ENCODE measurements at regions not wholly inside any gene's neighbourhood (a gene's known extent, or its start where the extent isn't known, plus 50 kb on each side); places are given as distances from the start of the nearest gene placed in this dataset.

GRCh38 chr6:134478764-134479399, 161.0 kb upstream of the SGK1 start:
- DNase-seq = peak; percentile 10

GRCh38 chr6:134477991-134478635, 160.2 kb upstream of the SGK1 start:
- DNase-seq = no peak

DNA sequence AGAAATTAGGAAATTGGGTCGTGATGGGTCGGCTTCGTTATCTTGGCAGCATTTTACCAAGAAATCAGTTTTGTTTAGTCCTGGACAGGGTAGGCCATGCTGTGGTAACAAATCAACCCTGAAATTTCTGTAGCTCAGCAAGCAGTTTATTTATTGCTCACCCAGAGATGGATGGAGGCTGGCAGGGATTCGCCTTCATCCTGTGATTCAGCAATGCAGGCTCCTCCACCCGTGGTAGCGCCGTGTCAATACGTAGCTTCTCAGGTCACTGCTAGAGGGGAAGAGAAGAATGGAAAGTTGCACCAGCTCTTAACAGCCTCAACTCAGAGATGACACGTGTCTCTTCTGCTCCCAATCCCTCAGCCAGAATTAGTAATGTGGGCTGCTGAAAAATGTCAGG, 157.0 kb upstream of the SGK1 start:
- DNase-seq = no peak

DNA sequence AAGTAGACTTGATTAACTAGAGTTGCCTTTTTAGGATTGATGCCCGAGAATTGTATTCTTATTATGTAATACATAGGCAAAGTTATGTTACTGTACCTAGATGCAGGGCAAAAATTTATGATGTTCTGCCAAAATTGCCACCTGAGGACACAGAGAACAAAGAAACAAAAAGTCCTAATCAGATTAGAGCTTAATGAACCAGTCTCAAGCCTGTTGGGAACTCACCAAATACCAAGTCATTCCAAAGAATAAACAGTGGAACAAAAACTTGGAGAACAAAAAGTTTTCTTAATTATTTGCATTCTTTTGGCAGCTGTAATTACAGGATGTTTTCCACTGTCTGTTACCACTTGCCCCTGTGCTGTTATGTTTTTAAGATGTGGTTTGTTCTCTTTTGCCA, 154.7 kb upstream of the SGK1 start:
- DNase-seq = no peak

- no peak for DNase-seq
These were observed 154.1 kb upstream of the SGK1 start for GRCh38 chr6:134472046-134472445.

DNA sequence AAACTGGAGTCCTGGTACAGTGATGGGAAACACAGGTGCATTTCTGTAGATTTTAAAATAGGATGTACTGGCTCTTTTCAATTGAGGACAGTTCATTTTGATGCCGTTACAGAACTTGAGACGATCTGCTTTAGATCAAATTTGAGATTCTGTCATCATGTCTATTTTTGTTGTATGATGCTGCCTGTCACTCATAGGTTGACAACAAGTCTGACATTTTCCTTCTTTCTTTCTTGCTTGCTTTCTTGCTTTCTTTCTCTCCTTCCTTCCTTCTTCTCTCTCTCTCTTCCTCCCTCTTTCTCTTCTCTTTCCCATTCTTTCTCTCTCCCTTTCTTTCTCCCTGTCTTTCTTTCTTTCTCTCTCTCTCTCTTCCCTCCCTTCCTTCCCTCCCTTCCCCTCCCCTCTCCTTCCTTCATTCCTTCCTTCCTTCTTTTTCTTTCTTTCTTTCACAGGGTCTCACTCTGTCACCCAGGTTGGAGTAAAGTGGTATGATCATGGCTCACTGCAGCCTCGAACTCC, 152.6 kb upstream of the SGK1 start:
- no peak for DNase-seq

DNA sequence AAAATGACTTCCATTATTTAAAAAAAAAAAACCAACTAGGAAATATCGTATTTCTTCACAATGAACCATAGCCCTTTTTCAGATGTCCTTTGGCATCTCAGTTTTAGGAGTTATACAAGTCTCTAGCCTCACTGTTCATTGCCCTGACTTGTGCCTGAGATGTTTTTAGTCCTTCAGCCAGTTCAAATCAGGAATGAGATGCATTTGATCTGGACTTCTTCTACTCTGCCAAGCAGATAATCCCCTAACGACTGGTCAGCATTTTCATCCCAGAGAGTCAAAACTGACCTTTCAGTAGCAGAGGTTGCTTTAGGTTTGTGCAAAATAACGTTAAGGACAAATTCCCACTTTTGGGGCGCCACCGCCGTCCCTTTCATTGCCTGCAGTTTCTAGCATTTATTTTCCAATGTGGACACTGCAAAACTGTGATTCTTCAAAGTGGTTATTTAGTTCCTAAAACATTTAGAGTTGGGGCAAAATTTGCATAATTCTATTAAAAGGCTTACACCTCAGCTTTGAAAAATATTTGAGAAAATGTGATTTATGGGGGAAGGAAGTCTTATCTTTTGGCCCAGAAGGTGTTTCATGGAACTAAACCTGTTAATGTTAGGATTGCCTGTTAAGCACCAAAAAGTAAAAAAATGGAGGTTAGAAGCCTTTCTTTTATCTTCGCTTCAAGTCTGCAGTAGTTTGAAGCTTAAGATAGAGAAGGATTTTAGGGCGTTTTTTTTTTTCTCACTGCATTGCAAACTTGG, 152.0 kb upstream of the SGK1 start:
- no peak for DNase-seq

DNA sequence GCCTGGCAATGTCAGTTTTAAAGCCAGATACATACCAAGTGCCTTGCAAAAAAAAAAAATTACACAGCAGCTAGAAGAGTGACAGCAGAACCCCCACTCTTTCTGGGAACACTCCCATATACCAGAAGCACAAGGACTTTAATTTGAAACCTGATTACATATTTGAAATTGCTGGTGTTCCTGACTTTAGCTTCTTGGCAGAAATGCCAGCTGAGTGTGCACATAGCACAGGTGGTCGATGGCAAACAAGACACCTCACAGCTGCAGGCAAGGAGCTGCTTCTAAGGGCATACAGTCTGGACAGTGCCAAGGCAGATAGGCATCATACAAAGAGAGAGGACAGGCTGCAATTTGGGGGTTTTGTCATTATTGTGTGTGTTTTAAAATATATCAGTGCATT, 150.7 kb upstream of the SGK1 start:
- no peak for DNase-seq

DNA sequence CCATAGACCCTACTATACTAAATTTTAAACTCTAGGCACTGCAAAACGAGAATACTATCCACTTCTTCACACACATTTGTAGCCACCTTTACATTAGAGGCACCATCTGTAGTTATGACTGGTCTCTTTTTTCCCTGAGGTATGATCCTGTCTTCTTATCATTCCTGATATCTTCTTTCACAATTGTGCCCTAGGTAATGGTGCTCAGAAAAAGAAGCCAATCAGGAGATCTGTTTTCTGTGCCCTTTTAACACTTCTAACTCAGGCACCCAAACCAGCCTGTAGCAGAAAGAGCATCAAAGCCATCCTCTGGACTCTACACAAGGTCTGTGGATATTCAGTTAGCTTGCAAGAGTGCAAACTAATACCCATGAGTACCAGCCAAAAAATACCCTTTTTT, 149.7 kb upstream of the SGK1 start:
- DNase-seq = no peak

DNA sequence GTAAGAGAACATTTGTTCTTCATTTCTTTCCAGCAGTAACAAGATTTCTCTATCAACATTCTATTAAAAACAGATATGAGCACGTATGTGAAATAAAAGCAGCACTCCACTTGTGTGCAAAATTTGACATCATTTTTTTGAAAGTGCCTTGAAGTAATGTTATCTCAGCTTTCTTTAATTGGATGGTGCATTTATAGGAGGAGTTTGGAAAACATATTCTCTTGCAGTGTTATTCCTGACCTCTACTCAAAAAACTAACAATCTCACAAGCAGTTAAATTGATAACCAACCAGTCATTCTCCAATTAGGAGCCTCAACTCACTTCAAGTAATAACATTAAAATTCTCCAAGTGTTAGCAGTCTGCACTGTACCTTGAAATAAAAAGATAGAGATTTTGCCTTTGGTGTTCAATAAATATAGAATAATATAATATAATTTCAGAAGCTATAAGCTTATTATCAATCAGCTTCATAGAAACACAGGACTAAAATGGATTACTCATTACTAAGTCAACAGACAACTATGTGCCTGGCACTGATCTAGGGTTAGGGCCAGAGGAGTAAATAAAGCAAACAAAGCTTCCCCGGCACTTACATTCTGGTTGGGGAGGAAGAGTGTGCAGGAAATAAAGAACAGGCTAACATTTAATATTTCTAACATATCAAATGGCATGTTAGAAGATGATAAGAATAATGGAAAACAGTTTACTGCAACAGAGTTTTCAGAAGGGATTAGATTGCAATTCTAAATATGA, 149.0 kb upstream of the SGK1 start:
- no peak for DNase-seq

GRCh38 chr6:134464690-134465411, 146.9 kb upstream of the SGK1 start:
- no peak for DNase-seq

DNA sequence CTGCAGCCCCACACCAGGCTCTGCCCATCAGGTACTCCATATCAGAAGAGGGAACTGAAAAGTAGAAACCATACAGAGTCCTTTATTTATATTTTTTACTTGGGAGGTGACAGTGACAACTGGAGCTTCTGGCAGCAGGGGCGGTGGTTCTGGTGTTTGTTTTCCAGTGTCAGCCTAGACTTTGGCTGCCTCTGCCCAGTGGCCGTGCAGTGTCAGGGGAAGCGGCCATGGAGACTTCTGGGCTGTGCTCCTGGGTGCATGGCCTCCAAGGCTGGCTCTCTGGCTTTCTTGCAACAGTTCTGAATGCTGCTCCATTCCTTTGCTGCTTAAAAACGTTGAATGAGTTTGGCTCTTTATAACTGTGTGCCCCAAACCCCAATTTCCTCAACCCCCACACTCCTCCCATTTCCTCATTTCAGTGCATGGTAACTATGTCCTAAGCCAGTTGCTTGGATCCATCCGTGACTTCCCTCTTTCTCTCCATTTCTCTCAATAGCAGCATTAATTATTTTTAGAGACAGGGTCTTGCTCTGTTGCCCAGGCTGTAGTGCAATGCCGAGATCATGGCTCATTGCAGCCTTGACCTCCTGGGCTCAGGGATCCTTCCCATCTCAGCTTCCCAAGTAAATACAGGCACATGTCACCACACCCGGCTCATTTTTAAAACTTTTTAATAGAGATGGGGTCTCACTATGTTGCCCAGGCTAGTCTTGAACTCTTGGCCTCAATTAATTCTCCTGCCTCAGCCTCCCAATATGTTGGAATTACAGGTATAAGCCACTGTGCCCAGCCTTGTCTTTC, 141.1 kb upstream of the SGK1 start:
- no peak for DNase-seq

- no peak for DNase-seq
These were observed 140.0 kb upstream of the SGK1 start for GRCh38 chr6:134457941-134458340.

DNA sequence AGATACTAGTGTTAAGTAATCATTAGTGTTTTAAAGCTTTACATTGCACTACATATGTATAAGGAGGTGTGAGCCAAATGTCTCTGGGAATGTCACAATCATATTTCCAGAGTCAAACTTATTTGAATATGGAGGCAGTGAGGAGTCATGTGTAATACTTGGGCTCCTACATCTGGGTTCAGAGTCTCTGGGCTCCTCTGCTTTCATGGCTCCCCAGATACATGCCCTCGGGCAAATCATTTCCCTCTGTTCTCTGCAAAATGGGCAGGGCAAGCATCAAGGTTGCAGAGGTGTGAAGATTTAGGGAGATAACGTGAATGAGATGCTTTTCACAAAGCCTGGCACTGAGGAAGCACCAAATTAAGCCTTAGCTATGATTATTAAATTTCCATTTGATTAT, 138.3 kb upstream of the SGK1 start:
- peak; percentile 20 for DNase-seq

DNA sequence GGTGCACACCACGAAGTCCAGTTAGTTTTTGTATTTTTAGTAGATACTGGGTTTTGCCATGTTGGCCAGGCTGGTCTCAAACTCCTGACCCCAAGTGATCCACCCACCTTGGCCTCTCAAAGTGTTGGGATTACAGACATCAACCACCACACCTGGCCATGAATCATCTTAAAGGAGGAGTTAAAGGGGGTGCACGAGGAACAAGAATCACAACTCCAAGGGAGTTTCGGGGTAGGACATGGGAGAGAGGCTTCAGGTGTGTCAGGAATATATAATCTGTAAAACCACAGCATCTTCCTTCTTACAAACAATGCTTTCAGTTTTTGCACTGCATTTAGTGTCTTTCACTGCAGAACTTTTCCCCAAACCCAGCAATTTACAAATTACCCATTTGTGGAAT, 137.4 kb upstream of the SGK1 start:
- no peak for DNase-seq

GRCh38 chr6:134454794-134455193, 136.9 kb upstream of the SGK1 start:
- DNase-seq = no peak

- no peak for DNase-seq
These were observed 136.0 kb upstream of the SGK1 start for GRCh38 chr6:134453792-134454510.

GRCh38 chr6:134452906-134453305, 135.0 kb upstream of the SGK1 start:
- DNase-seq = no peak

DNA sequence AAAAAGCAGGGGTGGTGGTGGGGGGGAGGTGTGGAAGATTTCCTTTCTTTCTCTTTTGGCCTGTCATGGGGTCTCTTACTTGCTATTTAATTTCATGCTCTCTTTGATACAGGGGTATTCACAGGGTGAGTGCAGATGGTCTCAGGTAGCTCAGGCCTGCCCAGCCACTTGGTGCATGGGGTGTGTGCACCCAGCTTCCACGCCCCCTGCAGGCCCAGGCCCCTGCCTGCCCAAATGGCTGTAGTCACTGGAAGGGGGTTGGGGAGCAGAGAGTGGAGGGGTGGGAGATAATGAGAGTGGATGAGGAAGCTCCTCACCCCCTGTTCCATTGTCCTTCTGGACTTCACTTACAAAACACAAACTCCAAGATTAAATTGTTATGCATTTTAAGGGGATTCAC, 133.6 kb upstream of the SGK1 start:
- DNase-seq = no peak

DNA sequence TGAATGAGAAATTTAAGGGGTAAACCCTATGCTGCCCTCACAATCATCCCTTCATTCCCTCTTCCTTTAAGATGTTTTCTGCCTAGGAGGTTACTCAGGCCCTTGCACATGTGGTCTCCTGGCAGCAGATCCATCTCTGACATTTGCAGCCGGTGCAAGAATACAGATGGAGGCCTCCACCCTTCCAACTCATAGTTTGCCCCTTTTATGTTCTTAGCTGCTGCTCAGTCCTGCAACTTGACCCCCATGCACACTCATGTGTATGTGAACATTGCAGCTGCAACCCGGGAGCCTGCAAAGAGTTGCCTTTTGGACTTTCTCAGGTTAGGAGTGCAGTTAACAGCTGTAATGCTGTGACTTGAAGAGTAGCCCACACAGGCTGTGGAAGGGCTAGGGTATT, 131.9 kb upstream of the SGK1 start:
- DNase-seq = no peak

GRCh38 chr6:134449004-134449403, 131.1 kb upstream of the SGK1 start:
- DNase-seq = no peak
